ENCODE measurements at regions not wholly inside any gene's neighbourhood (a gene's known extent, or its start where the extent isn't known, plus 50 kb on each side); places are given as distances from the start of the nearest gene placed in this dataset.

DNA sequence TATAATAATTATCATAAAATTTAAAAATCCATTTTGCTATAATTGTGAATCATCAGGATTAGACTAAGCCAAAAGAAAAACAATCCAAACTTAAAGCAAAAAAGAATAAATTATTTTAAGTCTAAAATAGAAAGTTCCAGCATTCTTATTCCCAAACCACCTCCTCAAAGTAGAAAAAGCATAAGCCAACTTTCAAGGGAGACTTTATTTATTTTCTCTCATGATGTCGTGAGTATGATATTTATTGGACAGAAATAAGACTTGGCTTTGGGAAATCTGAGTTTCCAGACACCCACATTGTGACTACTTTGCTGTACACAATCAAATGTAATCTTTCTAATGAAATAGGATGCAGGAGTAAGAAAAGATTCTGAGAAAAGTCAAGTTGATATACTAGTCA, 372.1 kb downstream of the MTRR start:
- no peaks in the 10 kb centered on the region for H3K9me3 ChIP-seq (ENCODE audit: low read length)
- no peaks in the 10 kb centered on the region for H3K9me2 ChIP-seq (ENCODE audit: insufficient read depth, low read length)
- no peak overlapping the region for H3K27ac ChIP-seq (ENCODE audit: low read depth, low read length, poor library complexity, severe bottlenecking)
- no peak overlapping the region for H3K4me3 ChIP-seq (ENCODE audit: low read depth, low read length, poor library complexity, severe bottlenecking)
- DNase-seq (ENCODE audit: low spot score), result no peak
- no peaks in the 10 kb centered on the region for H3K79me2 ChIP-seq (ENCODE audit: insufficient read depth, low read depth, low read length)
- H2AFZ ChIP-seq (ENCODE audit: low read length), result no peak overlapping the region
- intact Hi-C loops (cut with micrococcal nuclease; ENCODE audit: unreplicated experiment), result no loop called here
- H3K4me2 ChIP-seq (ENCODE audit: low read length), result no peak overlapping the region
- POLR2A ChIA-PET, result no interaction called here
- TF ChIP-seq EZH2phosphoT487 (IDR thresholded peaks at IDR 0.05; ENCODE audit: borderline replicate concordance, low read depth, low read length), result no peak
- TF ChIP-seq, protein P1, sequence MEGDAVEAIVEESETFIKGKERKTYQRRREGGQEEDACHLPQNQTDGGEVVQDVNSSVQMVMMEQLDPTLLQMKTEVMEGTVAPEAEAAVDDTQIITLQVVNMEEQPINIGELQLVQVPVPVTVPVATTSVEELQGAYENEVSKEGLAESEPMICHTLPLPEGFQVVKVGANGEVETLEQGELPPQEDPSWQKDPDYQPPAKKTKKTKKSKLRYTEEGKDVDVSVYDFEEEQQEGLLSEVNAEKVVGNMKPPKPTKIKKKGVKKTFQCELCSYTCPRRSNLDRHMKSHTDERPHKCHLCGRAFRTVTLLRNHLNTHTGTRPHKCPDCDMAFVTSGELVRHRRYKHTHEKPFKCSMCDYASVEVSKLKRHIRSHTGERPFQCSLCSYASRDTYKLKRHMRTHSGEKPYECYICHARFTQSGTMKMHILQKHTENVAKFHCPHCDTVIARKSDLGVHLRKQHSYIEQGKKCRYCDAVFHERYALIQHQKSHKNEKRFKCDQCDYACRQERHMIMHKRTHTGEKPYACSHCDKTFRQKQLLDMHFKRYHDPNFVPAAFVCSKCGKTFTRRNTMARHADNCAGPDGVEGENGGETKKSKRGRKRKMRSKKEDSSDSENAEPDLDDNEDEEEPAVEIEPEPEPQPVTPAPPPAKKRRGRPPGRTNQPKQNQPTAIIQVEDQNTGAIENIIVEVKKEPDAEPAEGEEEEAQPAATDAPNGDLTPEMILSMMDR (conservative IDR thresholded peaks at IDR 0.05; ENCODE audit: low read length), result no peak
- CTCF ChIA-PET (ENCODE audit: unreplicated experiment), result no interaction called here
- no TSS peak for BruUV-seq (replicated peaks)
- no peaks in the 10 kb centered on the region for H3K4me1 ChIP-seq (ENCODE audit: insufficient read depth, low read length, poor library complexity, severe bottlenecking)
- no peaks in the 10 kb centered on the region for H3K36me3 ChIP-seq (ENCODE audit: insufficient read depth, low read length)
- no peaks in the 10 kb centered on the region for H4K20me1 ChIP-seq (ENCODE audit: insufficient read depth, low read length)

DNA sequence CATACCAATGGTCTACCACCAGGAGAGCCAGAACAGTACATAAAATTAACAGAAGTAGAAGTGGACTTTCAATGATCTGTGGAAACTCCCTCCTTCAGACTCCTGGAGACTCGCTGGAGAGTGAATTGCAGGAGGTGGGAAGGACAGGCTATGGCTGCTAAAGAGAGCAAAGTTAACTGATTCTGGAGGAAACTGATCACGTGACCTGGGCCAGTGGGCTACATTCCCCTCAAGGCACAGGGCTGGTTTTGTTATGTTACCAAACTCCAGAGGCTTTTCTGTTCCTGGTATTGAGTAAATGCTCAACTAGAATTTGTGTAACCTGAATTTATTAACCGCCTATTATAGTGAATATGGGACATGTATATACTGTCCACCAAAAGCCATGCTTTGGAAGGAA, 372.6 kb downstream of the MTRR start:
- Histone ChIP-seq H3K9me3 (ENCODE audit: low read length) (no peaks in the 10 kb centered on the region), H4K20me1 (ENCODE audit: insufficient read depth, low read length) (no peaks in the 10 kb centered on the region), H3K27ac (ENCODE audit: low read depth, low read length, poor library complexity, severe bottlenecking) (no peak overlapping the region), H3K36me3 (ENCODE audit: insufficient read depth, low read length) (no peaks in the 10 kb centered on the region), H3K4me1 (ENCODE audit: insufficient read depth, low read length, poor library complexity, severe bottlenecking) (no peaks in the 10 kb centered on the region), H3K9me2 (ENCODE audit: insufficient read depth, low read length) (no peaks in the 10 kb centered on the region), H2AFZ (ENCODE audit: low read length) (no peak overlapping the region), H3K79me2 (ENCODE audit: insufficient read depth, low read depth, low read length) (no peaks in the 10 kb centered on the region), H3K4me3 (ENCODE audit: low read depth, low read length, poor library complexity, severe bottlenecking) (no peak overlapping the region), H3K4me2 (ENCODE audit: low read length) (no peak overlapping the region)
- intact Hi-C loops (cut with micrococcal nuclease; ENCODE audit: unreplicated experiment), result no loop called here
- no peak for DNase-seq (ENCODE audit: low spot score)
- ChIA-PET CTCF (ENCODE audit: unreplicated experiment) (no interaction called here), POLR2A (no interaction called here)
- no TSS peak for BruUV-seq (replicated peaks)
- TF ChIP-seq, protein P1 (conservative IDR thresholded peaks at IDR 0.05; ENCODE audit: low read length), result no peak
- TF ChIP-seq EZH2phosphoT487 (IDR thresholded peaks at IDR 0.05; ENCODE audit: borderline replicate concordance, low read depth, low read length), result no peak

DNA sequence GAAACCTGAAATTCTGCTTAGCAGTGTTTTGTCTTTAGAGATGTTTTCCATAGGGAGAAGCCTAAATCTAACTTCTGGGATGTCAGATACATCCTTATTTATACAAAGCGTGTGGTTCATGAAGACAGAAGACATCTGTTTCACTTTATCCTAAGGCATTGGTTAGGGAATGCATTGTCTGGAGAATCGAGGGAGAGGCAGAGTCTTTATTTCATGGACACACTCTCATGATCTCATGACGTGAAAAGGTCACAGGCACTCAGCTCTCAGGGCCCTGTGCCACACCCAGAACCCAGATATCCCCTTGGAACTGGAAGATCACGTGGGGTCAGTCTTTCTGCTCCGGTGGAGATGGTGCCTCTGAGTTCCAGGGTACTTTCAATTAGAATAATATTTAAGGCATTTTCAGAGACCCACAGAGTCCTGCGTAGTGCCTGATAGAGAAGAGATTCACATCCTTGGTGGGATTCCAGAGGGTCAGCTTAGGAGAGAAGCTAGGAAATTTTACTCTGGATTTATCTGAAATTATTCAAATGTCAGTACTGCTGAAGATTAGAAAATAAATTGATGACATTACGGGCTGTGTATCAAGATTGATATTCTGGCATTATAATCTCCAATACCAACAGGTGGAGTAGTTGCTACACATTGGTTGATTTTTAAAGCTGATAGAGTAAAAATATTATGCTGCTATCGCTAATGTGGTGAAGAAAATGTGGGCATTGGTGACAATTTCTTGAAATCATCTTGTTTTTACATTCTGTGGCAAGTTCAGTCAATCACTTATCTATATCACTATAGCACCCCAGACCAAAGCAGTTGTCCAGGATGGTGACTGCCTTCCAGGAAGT, 378.3 kb downstream of the MTRR start:
- ChIA-PET POLR2A (interaction anchor here (0.6 kb wide), 2 partner anchors 143 to 832 kb away, joined by 3 read pairs; no protein-coding TSS in a partner anchor), CTCF (ENCODE audit: unreplicated experiment) (no interaction called here)
- H3K9me2 ChIP-seq (ENCODE audit: insufficient read depth, low read length), result no peaks in the 10 kb centered on the region
- BruUV-seq (replicated peaks), result no TSS peak
- intact Hi-C loops (cut with micrococcal nuclease; ENCODE audit: unreplicated experiment), result no loop called here
- H3K4me3 ChIP-seq (ENCODE audit: low read depth, low read length, poor library complexity, severe bottlenecking), result no peak overlapping the region
- no peaks in the 10 kb centered on the region for H3K9me3 ChIP-seq (ENCODE audit: low read length)
- H3K4me2 ChIP-seq (ENCODE audit: low read length), result no peak overlapping the region
- DNase-seq (ENCODE audit: low spot score), result no peak
- no peak overlapping the region for H3K27ac ChIP-seq (ENCODE audit: low read depth, low read length, poor library complexity, severe bottlenecking)
- H3K36me3 ChIP-seq (ENCODE audit: insufficient read depth, low read length), result no peaks in the 10 kb centered on the region
- no peaks in the 10 kb centered on the region for H4K20me1 ChIP-seq (ENCODE audit: insufficient read depth, low read length)
- no peak overlapping the region for H2AFZ ChIP-seq (ENCODE audit: low read length)
- no peaks in the 10 kb centered on the region for H3K79me2 ChIP-seq (ENCODE audit: insufficient read depth, low read depth, low read length)
- TF ChIP-seq, protein P1 (conservative IDR thresholded peaks at IDR 0.05; ENCODE audit: low read length), result peak; percentile 39
- no peak for TF ChIP-seq EZH2phosphoT487 (IDR thresholded peaks at IDR 0.05; ENCODE audit: borderline replicate concordance, low read depth, low read length)
- no peaks in the 10 kb centered on the region for H3K4me1 ChIP-seq (ENCODE audit: insufficient read depth, low read length, poor library complexity, severe bottlenecking)
